GM12892 (cell line): ENCODE measurements at regions not wholly inside any gene's neighbourhood (a gene's known extent, or its start where the extent isn't known, plus 50 kb on each side); places are given as distances from the start of the nearest gene placed in this dataset.

Source experiments
- DNase-seq: peaks from one replicate; pipeline ENCODE4 v3.0.0; 2011; ENCODE audit not compliant: insufficient read length
- FAIRE-seq: peaks from 2 replicates; lab custom pipeline; 2011; peaks lifted over from hg19 to GRCh38; lab: Jason Lieb, UNC
- POLR2A ChIP-seq: IDR thresholded peaks from 2 replicates; pipeline ENCODE4 v1.6.1; 2011; ENCODE audit warnings: low read depth, low read length, control low read depth
- POLR2AphosphoS5 ChIP-seq: IDR thresholded peaks from 2 replicates; pipeline ENCODE4 v1.6.1; 2011; ENCODE audit warnings: low read depth, low read length, control low read depth
- TAF1 ChIP-seq: IDR thresholded peaks from 2 replicates; pipeline ENCODE4 v1.6.1; 2011; ENCODE audit warnings: low read depth, mild to moderate bottlenecking, control low read depth, low read length, borderline replicate concordance

DNA sequence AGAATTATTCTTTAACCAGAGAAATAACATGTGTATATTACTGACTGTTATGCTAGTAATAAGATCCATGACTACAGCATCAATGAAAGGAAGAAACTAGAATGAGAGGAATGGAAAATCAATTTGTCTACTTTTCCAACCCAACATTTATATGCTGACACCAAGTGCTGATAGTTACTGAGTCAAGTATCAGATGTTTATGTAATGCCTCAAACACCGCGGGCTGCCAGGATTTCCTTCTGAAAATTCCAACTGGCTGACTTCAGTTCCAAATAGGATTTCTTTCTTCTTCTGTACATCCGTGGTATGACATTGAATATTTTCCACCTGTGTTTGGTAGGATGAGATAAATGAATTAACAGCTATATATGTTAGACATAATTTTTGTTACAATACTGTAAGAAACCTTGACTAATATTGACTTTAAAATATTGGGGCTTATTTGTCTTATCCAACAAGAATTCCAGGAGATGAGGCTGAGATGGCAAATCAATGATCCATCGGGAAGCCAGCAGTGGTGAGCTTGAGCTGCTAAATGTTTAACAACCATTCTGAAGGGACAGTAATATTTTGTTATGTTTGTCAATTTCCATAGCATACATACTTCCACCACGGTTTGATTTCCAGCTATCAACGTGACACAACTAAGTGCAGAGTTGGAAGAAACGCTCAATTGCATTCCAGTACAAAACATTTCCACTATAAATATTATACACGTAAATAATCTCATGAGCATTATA lies 435.2 kb upstream of the AUTS2 start:
- no peak for DNase-seq
- TF ChIP-seq TAF1 (no peak), POLR2A (no peak), POLR2AphosphoS5 (no peak)
- no peak for FAIRE-seq

DNA sequence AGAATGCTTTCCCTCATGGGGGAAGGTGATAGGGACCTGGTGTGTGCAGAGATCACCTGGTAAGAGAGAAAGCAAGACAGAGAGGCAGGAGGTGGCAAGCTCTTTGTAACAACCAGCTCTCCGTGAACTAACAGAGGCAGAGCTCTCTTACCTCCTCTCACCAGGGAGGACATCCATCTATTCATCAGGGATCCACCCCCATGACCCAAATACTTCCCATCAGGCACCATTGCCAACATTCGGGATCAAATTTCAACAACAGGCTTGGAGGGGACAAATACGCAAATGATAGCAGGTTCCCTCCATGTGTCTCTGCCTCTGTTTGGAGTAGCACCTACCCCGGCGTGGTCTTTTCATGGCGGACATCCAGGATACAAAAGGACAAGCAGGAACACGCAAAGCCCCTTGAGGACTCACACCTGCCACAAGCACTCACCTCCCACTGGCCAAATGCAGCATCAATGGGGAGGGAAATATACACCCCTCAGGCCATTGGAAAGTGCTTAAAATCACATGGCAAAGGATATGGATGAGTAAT lies 431.2 kb upstream of the AUTS2 start:
- TF ChIP-seq POLR2AphosphoS5 (no peak), TAF1 (no peak), POLR2A (no peak)
- FAIRE-seq (no peak), DNase-seq (no peak)

DNA sequence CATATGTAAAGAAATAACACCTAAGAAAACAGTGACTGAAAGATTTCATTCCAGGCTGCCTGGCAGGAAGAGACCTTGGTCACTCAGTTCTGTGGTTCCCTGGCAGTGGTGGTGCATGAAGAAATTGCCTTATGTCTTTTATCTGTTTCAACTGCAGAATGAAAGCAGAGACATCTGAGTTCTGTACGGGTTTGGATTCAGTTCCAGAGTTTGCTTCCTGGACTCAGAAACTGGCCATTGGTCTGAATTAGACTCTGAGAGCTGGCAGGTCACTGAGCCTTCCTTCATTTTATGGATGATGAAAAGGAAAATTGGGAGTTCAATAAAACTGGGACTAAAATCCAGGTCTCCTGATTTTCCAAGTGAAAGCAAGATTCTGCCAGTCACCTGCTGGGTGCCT lies 428.9 kb upstream of the AUTS2 start:
- DNase-seq (no peak), FAIRE-seq (no peak)
- no peak for TF ChIP-seq TAF1
- TF ChIP-seq POLR2A, result no peak
- no peak for TF ChIP-seq POLR2AphosphoS5

DNA sequence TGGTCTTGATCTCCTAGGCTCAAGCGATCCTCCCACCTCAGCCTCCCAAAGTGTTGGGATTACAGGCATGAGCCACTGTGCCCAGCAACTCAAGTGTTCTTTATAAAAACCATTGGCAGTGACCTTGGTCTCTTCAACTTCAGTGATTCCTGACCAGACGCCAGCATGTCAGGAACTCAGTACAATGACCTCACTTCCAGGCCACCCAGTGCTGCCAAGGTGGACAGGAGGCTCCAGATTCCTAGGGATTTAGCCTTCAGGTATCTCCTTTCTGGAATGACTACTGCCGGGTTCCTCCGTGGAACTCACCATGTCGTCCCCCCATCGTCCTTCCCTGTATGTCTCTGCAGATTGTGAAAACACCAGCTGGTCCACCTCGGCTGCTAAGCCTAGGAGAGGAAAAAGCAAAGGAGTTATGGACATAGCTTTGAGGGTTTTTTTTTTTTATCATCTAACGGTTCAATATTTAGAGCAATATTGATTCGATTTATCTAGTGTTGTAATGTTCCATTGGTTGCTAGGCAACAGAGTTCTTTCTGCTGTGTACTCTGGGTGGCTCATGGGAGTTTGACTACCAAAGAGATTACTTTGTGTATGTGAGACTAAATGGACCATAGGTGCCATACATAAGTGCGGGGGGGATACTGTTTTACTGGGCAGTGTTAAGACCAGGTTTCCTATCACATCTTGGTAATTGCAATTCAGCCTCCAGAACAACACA lies 425.8 kb upstream of the AUTS2 start:
- no peak for DNase-seq
- no peak for TF ChIP-seq TAF1
- TF ChIP-seq POLR2A, result no peak
- TF ChIP-seq POLR2AphosphoS5, result no peak
- FAIRE-seq, result no peak

DNA sequence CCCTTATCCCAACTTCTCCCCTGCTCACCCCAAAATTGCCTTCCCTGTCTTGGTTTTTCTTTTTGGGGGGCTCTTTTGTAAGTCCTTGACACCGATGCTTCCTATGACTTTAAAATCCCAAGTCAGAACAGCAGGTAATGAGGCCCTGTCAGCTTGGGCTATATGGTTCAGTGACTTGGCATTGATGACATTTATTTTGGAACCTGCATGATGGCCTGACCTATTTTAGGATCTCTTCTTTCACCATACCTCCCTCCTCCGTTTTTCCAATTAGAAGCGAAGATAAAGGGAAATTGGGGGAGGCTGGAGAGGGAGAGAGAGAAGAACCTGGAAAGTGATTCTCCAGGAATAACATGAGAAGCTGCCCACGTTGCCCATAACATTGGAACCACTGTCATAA lies 424.9 kb upstream of the AUTS2 start:
- no peak for FAIRE-seq
- no peak for DNase-seq
- TF ChIP-seq TAF1, result no peak
- no peak for TF ChIP-seq POLR2AphosphoS5
- no peak for TF ChIP-seq POLR2A

DNA sequence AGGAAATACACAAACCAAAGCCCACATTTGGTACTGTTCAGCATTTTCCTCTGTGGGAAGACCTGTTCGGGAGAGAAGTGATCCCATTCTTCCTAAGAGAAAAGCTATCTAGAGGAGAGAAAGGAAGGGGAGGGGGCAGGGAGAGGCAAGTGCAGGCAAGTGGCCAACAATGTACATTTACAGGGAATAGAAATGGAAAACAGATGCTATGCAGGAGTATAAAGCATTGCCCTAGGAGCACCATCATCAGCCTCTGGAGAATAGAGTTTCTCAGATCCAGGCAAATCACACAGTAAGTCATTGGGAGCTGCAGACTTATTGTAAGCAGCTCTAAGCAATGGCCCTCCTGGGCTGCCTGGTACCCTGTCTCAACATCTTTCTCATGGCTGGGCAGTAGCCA lies 424.4 kb upstream of the AUTS2 start:
- TF ChIP-seq POLR2A (no peak), POLR2AphosphoS5 (no peak), TAF1 (no peak)
- FAIRE-seq, result no peak
- no peak for DNase-seq

DNA sequence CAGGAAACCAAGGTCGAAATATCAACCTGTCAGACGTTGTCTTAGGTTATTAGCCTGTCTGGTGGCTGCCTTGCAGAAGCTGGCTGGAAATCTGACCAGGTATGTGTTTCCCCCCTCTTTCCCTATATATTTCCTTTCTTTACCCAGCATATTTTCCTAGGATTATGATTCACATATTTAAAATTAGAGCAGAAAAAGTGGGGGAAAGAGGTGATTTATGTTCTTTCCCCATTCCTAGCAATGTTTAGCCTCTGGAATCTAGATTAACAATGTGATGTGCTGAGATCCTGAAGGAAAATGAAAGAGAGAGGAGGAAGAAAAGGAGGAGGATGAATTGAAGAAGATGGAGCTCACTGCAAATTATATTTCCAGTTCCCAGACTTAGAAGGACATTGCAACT lies 421.4 kb upstream of the AUTS2 start:
- FAIRE-seq, result no peak

DNA sequence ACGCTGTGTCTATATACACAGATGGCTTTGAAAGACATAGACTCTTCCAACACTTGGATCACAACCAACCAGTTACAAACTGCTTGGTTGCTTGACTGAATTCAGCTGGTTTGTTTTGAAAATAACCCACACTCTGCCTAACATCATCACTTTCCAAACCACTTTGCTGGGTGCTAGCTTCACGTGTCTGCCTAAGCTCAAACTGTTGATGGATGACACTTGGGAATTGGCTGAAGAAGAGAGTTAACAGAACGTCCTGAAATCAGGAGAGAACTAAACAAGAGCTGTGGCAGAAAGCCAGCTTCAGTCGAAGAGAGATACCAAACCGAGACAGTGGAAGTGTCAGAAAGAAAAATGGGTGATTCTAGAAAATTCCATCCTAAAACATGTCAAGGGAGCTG lies 420.8 kb upstream of the AUTS2 start:
- no peak for DNase-seq
- TF ChIP-seq TAF1, result no peak
- no peak for FAIRE-seq

More for the DNA sequence above, 421.4 kb upstream of the AUTS2 start:
- DNase-seq, result no peak
- no peak for TF ChIP-seq TAF1
- no peak for TF ChIP-seq POLR2A
- TF ChIP-seq POLR2AphosphoS5, result no peak

DNA sequence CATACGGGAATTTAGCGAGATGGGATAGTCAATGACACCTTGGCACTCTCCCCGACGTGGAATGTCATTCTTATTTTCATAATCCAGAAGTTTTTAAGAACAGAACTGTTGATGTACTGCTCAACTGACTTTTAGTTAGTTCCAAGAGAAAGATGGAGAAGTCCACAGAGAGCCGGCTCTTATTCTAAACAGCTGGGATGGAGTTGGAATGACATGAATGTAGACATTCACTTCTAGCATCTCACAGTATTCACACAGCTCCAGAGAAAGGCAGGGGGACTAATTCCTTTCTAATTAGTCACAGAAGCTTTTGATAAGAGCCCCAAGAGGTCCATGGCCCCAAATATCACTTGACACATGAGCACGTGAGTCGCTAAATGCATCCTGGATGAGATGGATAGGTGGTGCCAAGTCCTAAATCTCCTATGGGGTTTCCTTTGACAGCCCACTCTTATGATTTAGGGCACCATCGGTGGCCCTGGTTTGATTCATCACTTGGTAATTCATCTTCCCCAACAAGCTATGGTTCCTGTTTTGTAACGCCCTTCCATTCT lies 420.3 kb upstream of the AUTS2 start:
- DNase-seq (no peak), FAIRE-seq (no peak)
- TF ChIP-seq POLR2A (no peak), TAF1 (no peak), POLR2AphosphoS5 (no peak)

DNA sequence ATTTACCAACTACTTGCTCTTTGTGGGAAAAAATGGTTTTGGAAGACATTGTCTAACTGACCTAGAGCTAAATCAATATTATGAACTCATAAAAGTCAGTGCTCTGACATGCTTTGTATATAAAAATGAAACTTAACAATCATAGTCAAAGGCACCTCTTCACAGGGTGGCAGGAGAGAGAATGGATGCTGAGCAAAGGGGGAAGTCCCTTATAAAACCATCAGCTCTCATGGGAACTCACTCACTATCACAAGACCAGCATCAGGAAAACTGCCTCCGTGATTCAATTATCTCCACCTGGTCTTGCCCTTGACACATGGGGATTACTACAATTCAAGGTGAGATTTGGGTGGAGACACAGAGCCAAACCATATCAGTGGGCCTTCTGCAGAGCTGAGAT lies 417.6 kb upstream of the AUTS2 start:
- DNase-seq (no peak), FAIRE-seq (no peak)
- TF ChIP-seq POLR2A (no peak), TAF1 (no peak), POLR2AphosphoS5 (no peak)

DNA sequence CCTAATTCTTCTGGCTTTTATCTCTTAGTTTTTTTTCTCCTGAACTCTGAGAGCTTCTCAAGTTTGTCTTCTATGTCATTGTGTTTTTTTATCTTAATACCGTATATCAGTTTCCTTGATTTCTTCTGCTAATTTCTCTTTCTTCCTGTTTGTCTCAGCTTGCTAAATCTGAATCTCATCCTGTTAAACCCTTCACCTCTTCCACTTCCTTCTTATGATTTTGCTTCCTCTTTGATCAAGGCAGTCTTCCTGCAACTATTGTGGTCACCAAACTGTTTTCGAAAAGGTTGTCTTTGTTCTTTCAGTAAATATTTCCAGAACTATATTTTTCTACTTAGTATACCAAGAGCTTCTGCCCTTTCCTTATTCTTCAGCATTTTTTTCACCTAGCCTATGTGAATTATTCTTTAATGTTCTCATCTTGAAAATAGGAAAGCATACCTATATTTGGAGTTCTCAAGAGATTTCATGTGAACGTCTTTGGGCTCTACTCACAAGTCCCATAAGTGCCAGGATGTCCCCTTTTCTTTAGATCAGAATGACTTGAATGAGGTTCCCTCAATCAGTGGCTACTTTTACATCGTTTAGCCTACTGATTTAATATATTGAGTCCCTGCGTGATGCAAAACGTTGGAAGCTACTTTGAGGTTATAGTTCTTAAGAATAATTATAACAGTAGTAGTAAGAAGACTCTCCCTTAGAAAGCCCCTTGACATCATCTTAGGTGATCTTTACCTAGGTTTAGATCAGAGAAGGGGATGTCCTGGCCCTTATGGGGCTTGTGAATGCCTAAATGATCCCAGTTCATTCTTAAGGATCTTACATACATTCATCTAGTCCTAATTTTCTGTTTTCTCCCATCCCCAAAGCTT lies 415.4 kb upstream of the AUTS2 start:
- no peak for DNase-seq
- no peak for FAIRE-seq
- TF ChIP-seq POLR2A, result no peak
- no peak for TF ChIP-seq TAF1
- TF ChIP-seq POLR2AphosphoS5, result no peak
